H9 (cell line): ENCODE measurements at regions not wholly inside any gene's neighbourhood (a gene's known extent, or its start where the extent isn't known, plus 50 kb on each side); places are given as distances from the start of the nearest gene placed in this dataset.

Source experiments
- DNase-seq: peaks from one replicate; pipeline ENCODE4 v3.0.0-alpha.2; 2017
- H2AFZ ChIP-seq: one replicate; pipeline ENCODE4 v1.6.1; 2013; ENCODE audit warnings: mild to moderate bottlenecking, low read length, control low read depth, moderate library complexity
- H2AK5ac ChIP-seq: 2 replicates; pipeline ENCODE4 v1.6.1; 2013; ENCODE audit warnings: low read length, control low read depth, mixed read lengths; ENCODE audit not compliant: insufficient read length
- H2BK120ac ChIP-seq: one replicate; pipeline ENCODE4 v1.6.1; 2013; ENCODE audit warnings: low read depth, mild to moderate bottlenecking, low read length, control low read depth, inconsistent platforms; ENCODE audit not compliant: poor library complexity, severe bottlenecking
- H2BK12ac ChIP-seq: 2 replicates; pipeline ENCODE4 v1.6.1; 2013; ENCODE audit warnings: low read length, control low read depth, mixed read lengths, low read depth; ENCODE audit not compliant: insufficient read length
- H2BK15ac ChIP-seq: 2 replicates; pipeline ENCODE4 v1.6.1; 2013; ENCODE audit warnings: low read depth, low read length, control low read depth
- H2BK20ac ChIP-seq: one replicate; pipeline ENCODE4 v1.6.1; 2013; ENCODE audit warnings: low read depth, mild to moderate bottlenecking, low read length, control low read depth, inconsistent platforms; ENCODE audit not compliant: poor library complexity, severe bottlenecking
- H2BK5ac ChIP-seq: 2 replicates; pipeline ENCODE4 v1.6.1; 2013; ENCODE audit warnings: low read length, control low read depth, mixed read lengths; ENCODE audit not compliant: insufficient read length
- H3K14ac ChIP-seq: 2 replicates; pipeline ENCODE4 v1.6.1; 2013; ENCODE audit warnings: low read length, control low read depth; ENCODE audit not compliant: insufficient read depth
- H3K18ac ChIP-seq: 2 replicates; pipeline ENCODE4 v1.6.1; 2013; ENCODE audit warnings: low read depth, mild to moderate bottlenecking, mixed read lengths, low read length, control low read depth; ENCODE audit not compliant: insufficient read length
- H3K23ac ChIP-seq: 2 replicates; pipeline ENCODE4 v1.6.1; 2013; ENCODE audit warnings: low read length, control low read depth, mixed read lengths, low read depth; ENCODE audit not compliant: insufficient read length
- H3K23me2 ChIP-seq: 2 replicates; pipeline ENCODE4 v1.6.1; 2013; ENCODE audit warnings: low read depth, mild to moderate bottlenecking, mixed read lengths, low read length, control low read depth; ENCODE audit not compliant: insufficient read length, poor library complexity, severe bottlenecking
- H3K27ac ChIP-seq: 2 replicates; pipeline ENCODE4 v1.5.1; 2013; ENCODE audit warnings: low read length, control low read depth, mixed read lengths, low read depth; ENCODE audit not compliant: insufficient read length
- H3K27me3 ChIP-seq: 2 replicates; pipeline ENCODE4 v1.6.1; 2013; ENCODE audit warnings: low read length, control low read depth, inconsistent platforms; ENCODE audit not compliant: insufficient read depth
- H3K4ac ChIP-seq: 2 replicates; pipeline ENCODE4 v1.6.1; 2013; ENCODE audit warnings: low read depth, mild to moderate bottlenecking, control low read depth, inconsistent platforms, low read length, moderate library complexity
- H3K4me1 ChIP-seq: 2 replicates; pipeline ENCODE4 v1.6.1; 2013; ENCODE audit warnings: low read length, control low read depth, inconsistent platforms; ENCODE audit not compliant: insufficient read depth
- H3K4me2 ChIP-seq: 2 replicates; pipeline ENCODE4 v1.6.1; 2013; ENCODE audit warnings: low read length, control low read depth, mixed read lengths; ENCODE audit not compliant: insufficient read length, insufficient read depth
- H3K56ac ChIP-seq: 2 replicates; pipeline ENCODE4 v1.6.1; 2013; ENCODE audit warnings: low read depth, mild to moderate bottlenecking, mixed read lengths, low read length, control low read depth; ENCODE audit not compliant: insufficient read length
- H3K79me1 ChIP-seq: 2 replicates; pipeline ENCODE4 v1.6.1; 2013; ENCODE audit warnings: low read depth, mild to moderate bottlenecking, moderate library complexity, low read length, control low read depth, inconsistent platforms; ENCODE audit not compliant: insufficient read depth, poor library complexity, severe bottlenecking
- H3K79me2 ChIP-seq: 2 replicates; pipeline ENCODE4 v1.6.1; 2013; ENCODE audit warnings: low read length, control low read depth, inconsistent platforms; ENCODE audit not compliant: insufficient read depth
- H3K9ac ChIP-seq: 2 replicates; pipeline ENCODE4 v1.6.1; 2013; ENCODE audit warnings: low read length, control low read depth, mixed read lengths; ENCODE audit not compliant: insufficient read length; ENCODE audit errors: extremely low read depth
- H3K9me3 ChIP-seq: one replicate; pipeline ENCODE4 v1.6.1; 2013; ENCODE audit warnings: low read depth, low read length, inconsistent platforms; ENCODE audit not compliant: control insufficient read depth
- H3T11ph ChIP-seq: one replicate; pipeline ENCODE4 v1.6.1; 2013; ENCODE audit warnings: mild to moderate bottlenecking, low read length, control low read depth, inconsistent platforms
- H4K20me1 ChIP-seq: one replicate; pipeline ENCODE4 v1.6.1; 2013; ENCODE audit not compliant: control insufficient read depth, insufficient read length, insufficient read depth
- H4K5ac ChIP-seq: 2 replicates; pipeline ENCODE4 v1.6.1; 2013; ENCODE audit warnings: low read depth, mild to moderate bottlenecking, mixed read lengths, low read length, control low read depth; ENCODE audit not compliant: insufficient read length
- H4K8ac ChIP-seq: replicated peaks from 2 replicates; pipeline ENCODE4 v1.6.1; 2013; ENCODE audit warnings: low read length, control low read depth, mixed read lengths, low read depth; ENCODE audit not compliant: insufficient read length
- H4K91ac ChIP-seq: 2 replicates; pipeline ENCODE4 v1.6.1; 2013; ENCODE audit warnings: low read depth, mild to moderate bottlenecking, moderate library complexity, mixed read lengths, low read length, control low read depth; ENCODE audit not compliant: insufficient read length
- H3K27ac Mint-ChIP-seq, 3 experiments: 2 replicates in 2 of 3; 3 replicates in 1 of 3; pipeline ENCODE4 v1.8.0; 2020 to 2021; ENCODE audit warnings: mixed read lengths in 3 of 3, mild to moderate bottlenecking in 1 of 3, moderate library complexity in 1 of 3
- H3K27me3 Mint-ChIP-seq: 2 replicates; pipeline ENCODE4 v1.8.0; 2021; ENCODE audit warnings: low read depth, mild to moderate bottlenecking, moderate library complexity, mixed read lengths
- H3K36me3 Mint-ChIP-seq, 3 experiments: 2 replicates in 2 of 3; 3 replicates in 1 of 3; pipeline ENCODE4 v1.8.0; 2020 to 2021; ENCODE audit warnings: low read depth in 3 of 3, mixed read lengths in 3 of 3; ENCODE audit not compliant: insufficient read depth in 1 of 3
- H3K4me1 Mint-ChIP-seq, 2 experiments: 2 replicates each; pipeline ENCODE4 v1.8.0; 2020; ENCODE audit warnings: mixed read lengths in 2 of 2
- H3K4me3 Mint-ChIP-seq, 2 experiments: 2 replicates in 1 of 2; 3 replicates in 1 of 2; pipeline ENCODE4 v1.8.0; 2020 to 2021; ENCODE audit warnings: mild to moderate bottlenecking in 2 of 2, mixed read lengths in 2 of 2, moderate library complexity in 1 of 2
- H3K9me3 Mint-ChIP-seq, 2 experiments: 2 replicates in 1 of 2; 3 replicates in 1 of 2; pipeline ENCODE4 v1.8.0; 2020; ENCODE audit warnings: mild to moderate bottlenecking in 2 of 2, mixed read lengths in 2 of 2, moderate library complexity in 1 of 2
- CTCF ChIP-seq: fragments of 200-600 bp; sonication (generic); conservative IDR thresholded peaks from 3 replicates; pipeline ENCODE4 v1.8.0; 2021; ENCODE audit warnings: antibody characterized with exemption, mild to moderate bottlenecking
- WGBS: extraction: QIAGEN DNeasy Blood & Tissue Kit; methylation state at CpG from one replicate; pipeline ENCODE4 v1.1.7; 2013; ENCODE audit warnings: missing lambda C conversion rate, low lambda C conversion rate, mixed read lengths; ENCODE audit not compliant: insufficient read length; ENCODE audit errors: extremely low coverage; 5-methylcytosine and 5-hydroxymethylcytosine counted together

- no peak overlapping the region for H3K18ac ChIP-seq
- H3K79me2 ChIP-seq = no peaks in the 10 kb centered on the region
- H3K23ac ChIP-seq = no peak overlapping the region
- no peaks in the 10 kb centered on the region for H3K4me1 Mint-ChIP-seq
- H2BK120ac ChIP-seq = no peak overlapping the region
- no peak overlapping the region for H3K14ac ChIP-seq
- H3K27ac Mint-ChIP-seq = no peak overlapping the region
- no peaks in the 10 kb centered on the region for H3K27me3 ChIP-seq
- DNase-seq = no peak
- H3K27me3 Mint-ChIP-seq = peaks cover 8% of the 10 kb centered on the region
- H3K9me3 ChIP-seq = no peaks in the 10 kb centered on the region
- H3K9me3 Mint-ChIP-seq = peaks cover 4 to 7% of the 10 kb centered on the region in 2 experiments; a peak in 4 of 5 replicates
- peak overlapping the region; percentile 27 for H3K56ac ChIP-seq
- no peak overlapping the region for H2BK5ac ChIP-seq
- WGBS = no CpG with 5 or more reads among the region's 3 CpGs
- no peak for TF ChIP-seq CTCF
- no peaks in the 10 kb centered on the region for H3K79me1 ChIP-seq
- no peaks in the 10 kb centered on the region for H4K20me1 ChIP-seq
- H3K4me2 ChIP-seq = no peak overlapping the region
- H3K36me3 Mint-ChIP-seq = no peaks in the 10 kb centered on the region; a peak in 1 of 7 replicates
- H4K91ac ChIP-seq = no peak overlapping the region
- no peak overlapping the region for H3K27ac ChIP-seq
- no peaks in the 10 kb centered on the region for H3K23me2 ChIP-seq
- H2BK12ac ChIP-seq = no peak overlapping the region
- no peak overlapping the region for H3K4ac ChIP-seq
- no peak overlapping the region for H3T11ph ChIP-seq
- no peaks in the 10 kb centered on the region for H3K4me1 ChIP-seq
- H3K4me3 Mint-ChIP-seq = no peak overlapping the region
- no peak overlapping the region for H2BK20ac ChIP-seq
- no peak overlapping the region for H4K5ac ChIP-seq
- no peak overlapping the region for H3K9ac ChIP-seq
- H2AFZ ChIP-seq = no peak overlapping the region
- H2BK15ac ChIP-seq = no peak overlapping the region
- H2AK5ac ChIP-seq = no peak overlapping the region
- H4K8ac ChIP-seq = no peak overlapping the region
Observed at GRCh38 chr2:217090884-217091283, 231.0 kb upstream of the TNP1 start.
